Caco-2 (cell line): ENCODE measurements at regions not wholly inside any gene's neighbourhood (a gene's known extent, or its start where the extent isn't known, plus 50 kb on each side); places are given as distances from the start of the nearest gene placed in this dataset.

Source experiments
- BruUV-seq: library from RNA; stranded (reverse); fragments of 400-500 nt; replicated peaks from 2 replicates; lab custom pipeline; 2021; lab: Mats Ljungman, UMichigan
- CTCF ChIA-PET: fragments of 300-600 bp; sonication (Branson Sonifier 250); formaldehyde crosslinking; loops from one replicate; lab custom pipeline; 2022; ENCODE audit warnings: antibody characterized with exemption; lab: Charles Lee
- POLR2A ChIA-PET: fragments of 300-600 bp; sonication (Branson Sonifier 250); formaldehyde crosslinking; loops from one replicate; lab custom pipeline; 2022; ENCODE audit warnings: antibody characterized with exemption; lab: Charles Lee
- DNase-seq, 2 experiments: peaks; one replicate each; pipeline versions ENCODE4 v3.0.0 to v3.0.0-alpha.2; 2020 to 2022
- H3K27me3 ChIP-seq: replicated peaks from 2 replicates; pipeline ENCODE4 v1.6.0; 2011; ENCODE audit warnings: low read length; ENCODE audit not compliant: control insufficient read depth, insufficient read depth
- H3K36me3 ChIP-seq: 2 replicates; pipeline ENCODE4 v1.5.1; 2011; ENCODE audit warnings: low read length; ENCODE audit not compliant: control insufficient read depth, insufficient read depth
- H3K4me1 ChIP-seq: fragments of 250-450 bp; sonication (Bioruptor Pico); 2 replicates; pipeline ENCODE4 v1.5.1; 2020; ENCODE audit warnings: mild to moderate bottlenecking
- H3K4me3 ChIP-seq: 2 replicates; pipeline ENCODE4 v1.5.1; 2011; ENCODE audit warnings: low read depth, mild to moderate bottlenecking, control low read depth, low read length
- H3K9me3 ChIP-seq: fragments of 250-450 bp; sonication (Bioruptor Pico); 2 replicates; pipeline ENCODE4 v1.5.1; 2020; ENCODE audit warnings: mild to moderate bottlenecking, moderate library complexity
- H3K27ac Mint-ChIP-seq: one replicate; pipeline ENCODE4 v1.8.0; 2022; ENCODE audit warnings: mixed read lengths; ENCODE audit not compliant: unreplicated experiment
- H3K27me3 Mint-ChIP-seq: one replicate; pipeline ENCODE4 v1.8.0; 2022; ENCODE audit warnings: mixed read lengths; ENCODE audit not compliant: insufficient read depth, unreplicated experiment
- H3K36me3 Mint-ChIP-seq: one replicate; pipeline ENCODE4 v1.8.0; 2022; ENCODE audit warnings: mild to moderate bottlenecking, mixed read lengths; ENCODE audit not compliant: insufficient read depth, unreplicated experiment
- H3K4me1 Mint-ChIP-seq: one replicate; pipeline ENCODE4 v1.8.0; 2022; ENCODE audit warnings: low read depth, mixed read lengths; ENCODE audit not compliant: unreplicated experiment
- H3K4me3 Mint-ChIP-seq: one replicate; pipeline ENCODE4 v1.8.0; 2022; ENCODE audit warnings: mild to moderate bottlenecking, moderate library complexity, mixed read lengths; ENCODE audit not compliant: unreplicated experiment
- H3K9me3 Mint-ChIP-seq: one replicate; pipeline ENCODE4 v1.8.0; 2022; ENCODE audit warnings: mixed read lengths; ENCODE audit not compliant: unreplicated experiment
- CTCF ChIP-seq, 2 experiments: fragments of 200-600 bp in 1 of 2; IDR thresholded peaks; 1 replicate in 1 of 2; 2 replicates in 1 of 2; pipeline versions ENCODE4 v1.5.1 to v1.8.0; 2011 to 2022; ENCODE audit warnings: antibody characterized with exemption in 1 of 2, control low read depth in 1 of 2, inconsistent platforms in 1 of 2, low read depth in 1 of 2, low read length in 1 of 2, mild to moderate bottlenecking in 1 of 2, moderate library complexity in 1 of 2; ENCODE audit not compliant: insufficient read depth in 1 of 2, severe bottlenecking in 1 of 2, unreplicated experiment in 1 of 2
- intact Hi-C: fragments of 100-400 bp; cut with micrococcal nuclease; formaldehyde crosslinking; loops from one replicate; pipeline ENCODE4 v1.10.0; 2022; ENCODE audit not compliant: unreplicated experiment

- CTCF ChIA-PET: no interaction called here
- POLR2A ChIA-PET: no interaction called here
These were observed 247.6 kb upstream of the PSMD7 start for GRCh38 chr16:74049027-74049426.

GRCh38 chr16:74046524-74046923 is 250.1 kb upstream of the PSMD7 start:
- DNase-seq: no peak
- no peak overlapping the region for H3K27ac Mint-ChIP-seq
- no peak overlapping the region for H3K4me3 ChIP-seq
- H3K27me3 ChIP-seq: no peaks in the 10 kb centered on the region
- BruUV-seq: no TSS peak
- no peaks in the 10 kb centered on the region for H3K36me3 ChIP-seq
- no peaks in the 10 kb centered on the region for H3K9me3 ChIP-seq
- ChIA-PET POLR2A (no interaction called here), CTCF (no interaction called here)
- peaks cover 10% of the 10 kb centered on the region for H3K27me3 Mint-ChIP-seq
- intact Hi-C loops: no loop called here
- H3K4me3 Mint-ChIP-seq: no peak overlapping the region
- H3K4me1 ChIP-seq: no peaks in the 10 kb centered on the region
- H3K4me1 Mint-ChIP-seq: no peaks in the 10 kb centered on the region
- no peaks in the 10 kb centered on the region for H3K9me3 Mint-ChIP-seq
- H3K36me3 Mint-ChIP-seq: no peaks in the 10 kb centered on the region
- TF ChIP-seq CTCF (IDR thresholded peaks at IDR 0.05; ENCODE audit: insufficient read depth in 1 of 2, low read depth in 1 of 2, low read length in 1 of 2, severe bottlenecking in 1 of 2, unreplicated experiment in 1 of 2): no peak

More at GRCh38 chr16:74049027-74049426, 247.6 kb upstream of the PSMD7 start:
- no TSS peak for BruUV-seq
- H3K4me3 Mint-ChIP-seq: no peak overlapping the region
- H3K27me3 ChIP-seq: peaks cover 1% of the 10 kb centered on the region; the same call in 1 of the 2 replicates
- H3K27ac Mint-ChIP-seq: no peak overlapping the region
- H3K36me3 ChIP-seq: no peaks in the 10 kb centered on the region
- intact Hi-C loops: no loop called here
- H3K4me3 ChIP-seq: no peak overlapping the region
- TF ChIP-seq CTCF (IDR thresholded peaks at IDR 0.05; ENCODE audit: insufficient read depth in 1 of 2, low read depth in 1 of 2, low read length in 1 of 2, severe bottlenecking in 1 of 2, unreplicated experiment in 1 of 2): no peak
- no peaks in the 10 kb centered on the region for H3K9me3 Mint-ChIP-seq
- no peak for DNase-seq
- no peaks in the 10 kb centered on the region for H3K4me1 Mint-ChIP-seq
- H3K9me3 ChIP-seq: no peaks in the 10 kb centered on the region
- peaks cover 10% of the 10 kb centered on the region for H3K27me3 Mint-ChIP-seq
- no peaks in the 10 kb centered on the region for H3K36me3 Mint-ChIP-seq
- no peaks in the 10 kb centered on the region for H3K4me1 ChIP-seq

GRCh38 chr16:74045513-74045912 is 251.1 kb upstream of the PSMD7 start:
- BruUV-seq: no TSS peak
- Histone ChIP-seq H3K9me3 (no peaks in the 10 kb centered on the region), H3K4me3 (no peak overlapping the region), H3K4me1 (no peaks in the 10 kb centered on the region), H3K27me3 (no peaks in the 10 kb centered on the region), H3K36me3 (no peaks in the 10 kb centered on the region)
- Mint-ChIP-seq H3K27ac (no peak overlapping the region), H3K9me3 (no peaks in the 10 kb centered on the region), H3K36me3 (no peaks in the 10 kb centered on the region), H3K4me1 (no peaks in the 10 kb centered on the region), H3K4me3 (no peak overlapping the region), H3K27me3 (peaks cover 14% of the 10 kb centered on the region)
- DNase-seq: no peak
- intact Hi-C loops: no loop called here
- ChIA-PET POLR2A (interaction anchor here (0.5 kb wide), 1 partner anchor 1127 kb away, joined by 3 read pairs; no protein-coding TSS in a partner anchor), CTCF (interaction anchor here (0.6 kb wide), 1 partner anchor 168 kb away, joined by 3 read pairs; no protein-coding TSS in a partner anchor)
- TF ChIP-seq CTCF (IDR thresholded peaks at IDR 0.05; ENCODE audit: insufficient read depth in 1 of 2, low read depth in 1 of 2, low read length in 1 of 2, severe bottlenecking in 1 of 2, unreplicated experiment in 1 of 2): no peak
